ENCODE measurements at regions not wholly inside any gene's neighbourhood (a gene's known extent, or its start where the extent isn't known, plus 50 kb on each side); places are given as distances from the start of the nearest gene placed in this dataset.

GRCh38 chr15:29589416-29589815 is 232.9 kb downstream of the TJP1 start:
- Histone ChIP-seq H3K9me3 (no peaks in the 10 kb centered on the region), H3K27ac (no peak overlapping the region), H3K27me3 (no peaks in the 10 kb centered on the region), H3K4me3 (no peak overlapping the region), H3K36me3 (no peaks in the 10 kb centered on the region), H3K4me1 (no peaks in the 10 kb centered on the region)
- TF ChIP-seq CTCF (IDR thresholded peaks at IDR 0.05): no peak
- no peak for DNase-seq (ENCODE audit: low spot score)

GRCh38 chr15:29573197-29573838 is 248.9 kb downstream of the TJP1 start:
- no peak for DNase-seq (ENCODE audit: low spot score)
- Histone ChIP-seq H3K4me3 (no peak overlapping the region), H3K27ac (no peak overlapping the region), H3K4me1 (peaks cover 0 to 26% of the 10 kb centered on the region in 2 donors), H3K27me3 (no peaks in the 10 kb centered on the region), H3K36me3 (no peaks in the 10 kb centered on the region), H3K9me3 (no peaks in the 10 kb centered on the region)
- TF ChIP-seq CTCF (IDR thresholded peaks at IDR 0.05): no peak

- no peak for TF ChIP-seq CTCF (IDR thresholded peaks at IDR 0.05)
- Histone ChIP-seq H3K27ac (no peak overlapping the region), H3K27me3 (no peaks in the 10 kb centered on the region), H3K4me1 (peaks cover 0 to 26% of the 10 kb centered on the region in 2 donors), H3K36me3 (no peaks in the 10 kb centered on the region), H3K4me3 (peak overlapping the region; percentile 51 to 53), H3K9me3 (no peaks in the 10 kb centered on the region)
- no peak for DNase-seq (ENCODE audit: low spot score)
Measured at GRCh38 chr15:29571792-29572431, 250.4 kb downstream of the TJP1 start.

GRCh38 chr15:29570948-29571791 is 251.1 kb downstream of the TJP1 start:
- no peak for TF ChIP-seq CTCF (IDR thresholded peaks at IDR 0.05)
- Histone ChIP-seq H3K27me3 (no peaks in the 10 kb centered on the region), H3K4me3 (peak overlapping the region; percentile 51 to 53), H3K9me3 (no peaks in the 10 kb centered on the region), H3K4me1 (peaks cover 0 to 26% of the 10 kb centered on the region in 2 donors), H3K27ac (peak overlapping the region; percentile 6 to 28), H3K36me3 (no peaks in the 10 kb centered on the region)
- DNase-seq (ENCODE audit: low spot score): no peak

GRCh38 chr15:29570121-29570947 is 251.9 kb downstream of the TJP1 start:
- Histone ChIP-seq H3K36me3 (no peaks in the 10 kb centered on the region), H3K4me1 (peaks cover 0 to 26% of the 10 kb centered on the region in 2 donors), H3K27me3 (no peaks in the 10 kb centered on the region), H3K9me3 (no peaks in the 10 kb centered on the region), H3K27ac (peak overlapping the region in 1 of 2 donors; percentile 43), H3K4me3 (peak overlapping the region; percentile 50 to 57)
- TF ChIP-seq CTCF (IDR thresholded peaks at IDR 0.05): peak in 1 of 2 donors; percentile 14
- no peak for DNase-seq (ENCODE audit: low spot score)
